GM21526 (cell line): ENCODE measurements at regions not wholly inside any gene's neighbourhood (a gene's known extent, or its start where the extent isn't known, plus 50 kb on each side); places are given as distances from the start of the nearest gene placed in this dataset.
A peak's percentile ranks its signal among the peaks of the same experiment; 100 is the strongest.

Experiments used
- ATAC-seq: cut with Tn5 transposase; IDR thresholded peaks from one replicate; pipeline ENCODE4 v1.9.1; 2021; ENCODE audit warnings: moderate library complexity; ENCODE audit not compliant: unreplicated experiment, low FRiP score

DNA sequence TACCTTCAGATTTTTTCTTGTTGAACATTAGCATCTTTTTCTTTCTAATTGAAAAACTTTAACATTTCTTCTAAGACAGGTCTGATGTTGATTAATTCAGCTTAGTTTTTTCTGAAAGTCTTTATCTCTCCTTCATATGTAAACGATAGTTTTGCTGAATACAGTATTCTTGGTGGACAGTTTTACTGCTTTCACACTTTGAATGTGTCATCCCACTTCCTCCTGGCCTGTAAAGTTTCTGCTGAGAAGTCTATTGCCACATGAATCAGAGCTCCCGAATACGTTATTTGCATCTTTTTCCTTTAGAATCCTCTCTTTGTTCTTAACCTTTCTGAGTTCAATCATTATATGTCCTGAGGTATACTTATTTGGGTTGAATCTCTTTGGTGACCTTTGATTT is 344.2 kb downstream of the OLFM3 start:
- ATAC-seq = no peak

GRCh38 chr1:101653482-101653946 is 343.2 kb downstream of the OLFM3 start:
- no peak for ATAC-seq

GRCh38 chr1:101664726-101665125 is 332.0 kb downstream of the OLFM3 start:
- no peak for ATAC-seq

GRCh38 chr1:101667761-101668160 is 329.0 kb downstream of the OLFM3 start:
- no peak for ATAC-seq

GRCh38 chr1:101683136-101683535 is 313.6 kb downstream of the OLFM3 start:
- ATAC-seq = no peak

GRCh38 chr1:101683561-101683960 is 313.2 kb downstream of the OLFM3 start:
- no peak for ATAC-seq

DNA sequence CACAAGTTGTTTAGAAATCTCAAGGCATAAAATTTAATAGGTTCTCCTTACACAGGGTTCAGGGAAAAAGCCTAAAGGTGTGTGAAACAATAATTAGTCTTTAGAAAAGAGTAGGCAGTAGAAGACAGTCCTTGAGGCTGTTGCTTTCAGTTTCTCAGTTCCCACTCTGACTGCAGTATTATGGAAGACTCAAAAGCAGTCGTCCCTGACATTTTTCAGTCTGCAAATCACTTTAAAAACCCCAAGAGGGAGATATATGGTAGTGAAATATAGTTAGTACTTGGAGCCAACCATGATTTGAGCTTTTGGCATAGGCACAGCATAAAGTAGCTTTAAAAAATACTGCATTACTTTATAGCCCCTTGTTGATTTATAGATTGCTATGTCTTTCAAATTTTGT is 299.7 kb downstream of the OLFM3 start:
- ATAC-seq = no peak

GRCh38 chr1:101698681-101699080 is 298.0 kb downstream of the OLFM3 start:
- no peak for ATAC-seq

DNA sequence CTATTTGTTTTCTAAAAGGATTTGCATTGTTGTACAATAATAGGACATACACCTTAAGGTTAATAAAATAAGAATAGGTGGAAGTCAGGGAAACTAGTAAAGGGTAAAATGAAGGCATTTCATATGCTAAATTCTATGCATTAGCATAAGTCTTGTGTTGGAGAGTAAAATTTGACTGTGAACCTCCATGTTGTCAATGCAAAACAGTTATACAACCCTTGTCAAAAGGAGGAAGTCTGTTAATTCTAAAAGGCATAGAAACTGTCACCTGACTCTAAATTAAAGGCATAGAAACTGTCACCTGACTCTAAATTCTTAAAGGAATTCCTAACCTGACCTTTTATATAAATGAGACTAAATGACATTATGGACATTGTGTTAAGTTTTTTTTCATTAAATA is 291.8 kb downstream of the OLFM3 start:
- ATAC-seq = no peak

GRCh38 chr1:101706366-101706765 is 290.4 kb downstream of the OLFM3 start:
- no peak for ATAC-seq

DNA sequence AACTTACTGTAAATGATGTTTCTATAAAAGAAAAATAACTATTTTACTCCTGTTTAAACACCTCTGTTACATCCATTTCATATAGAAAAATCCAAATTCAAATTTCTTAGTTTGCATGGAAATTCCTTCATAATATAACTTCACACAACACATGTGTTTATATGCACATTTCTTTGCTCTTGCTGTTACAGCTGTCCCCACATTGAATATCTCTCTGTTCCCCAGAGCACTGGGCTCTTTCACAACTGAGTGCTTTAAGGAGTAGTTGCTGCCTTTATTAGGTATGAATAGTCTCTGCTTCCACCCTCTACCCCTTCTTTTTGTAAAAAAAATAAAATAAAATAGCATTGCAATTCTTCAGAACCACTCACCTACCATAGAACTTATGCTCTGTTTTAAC is 287.0 kb downstream of the OLFM3 start:
- no peak for ATAC-seq

DNA sequence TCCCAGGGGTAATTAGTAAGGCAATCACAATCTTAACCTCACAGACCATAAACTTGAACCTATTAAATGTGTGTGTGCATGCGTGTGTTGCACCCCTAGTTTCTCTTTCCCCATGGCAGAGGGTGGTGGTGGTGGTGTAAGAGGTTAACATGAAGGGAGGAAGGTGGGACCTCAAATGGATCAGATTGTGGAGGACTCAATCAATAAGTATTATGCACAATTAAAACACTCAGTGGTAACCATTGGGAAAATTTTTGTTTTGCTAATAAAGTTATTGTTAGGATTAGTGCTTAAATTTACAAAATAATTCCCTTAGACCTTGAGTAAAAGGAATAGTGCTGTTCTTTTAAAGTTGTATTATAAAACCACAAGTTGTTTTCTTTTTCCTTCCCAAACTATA is 283.0 kb downstream of the OLFM3 start:
- ATAC-seq = no peak

DNA sequence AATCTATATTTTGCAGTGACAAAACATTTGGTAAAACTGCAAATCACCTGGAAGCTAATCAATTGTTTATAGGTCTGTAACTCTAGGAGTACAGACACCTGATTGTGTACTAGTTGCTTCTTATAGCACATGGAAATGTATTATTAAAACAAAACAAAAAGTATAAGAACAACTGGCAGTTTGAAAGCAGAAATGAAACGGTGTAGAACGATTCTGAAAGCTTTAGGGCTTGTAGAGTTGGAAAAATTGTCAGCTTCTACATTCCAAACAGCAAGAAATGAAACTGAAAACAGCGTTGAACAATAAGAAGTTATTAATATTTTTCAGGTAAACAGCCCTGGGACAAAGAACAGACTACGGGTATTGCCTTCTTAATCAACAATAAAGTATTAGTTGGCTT is 273.3 kb downstream of the OLFM3 start:
- peak; percentile 61 for ATAC-seq

DNA sequence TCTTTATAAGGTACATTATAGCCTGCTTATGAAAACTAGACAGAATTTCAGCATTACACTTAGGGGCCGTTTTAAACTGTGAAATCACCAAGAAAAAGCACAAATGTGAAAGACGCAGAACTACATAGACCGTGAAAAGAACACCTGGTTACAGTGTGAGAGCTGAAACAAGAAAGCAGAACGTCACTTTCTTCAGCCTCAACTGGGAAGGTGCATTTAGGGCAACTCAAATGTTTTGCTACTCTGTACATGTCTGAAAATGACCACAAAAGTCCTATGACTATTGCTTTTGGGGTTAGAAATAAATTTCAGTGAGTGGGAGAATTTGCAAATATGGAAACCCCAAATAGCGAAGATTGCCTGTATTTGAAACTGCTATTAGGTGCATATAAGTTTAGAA is 268.7 kb downstream of the OLFM3 start:
- peak; percentile 96 for ATAC-seq

GRCh38 chr1:101730559-101730958 is 266.2 kb downstream of the OLFM3 start:
- no peak for ATAC-seq

DNA sequence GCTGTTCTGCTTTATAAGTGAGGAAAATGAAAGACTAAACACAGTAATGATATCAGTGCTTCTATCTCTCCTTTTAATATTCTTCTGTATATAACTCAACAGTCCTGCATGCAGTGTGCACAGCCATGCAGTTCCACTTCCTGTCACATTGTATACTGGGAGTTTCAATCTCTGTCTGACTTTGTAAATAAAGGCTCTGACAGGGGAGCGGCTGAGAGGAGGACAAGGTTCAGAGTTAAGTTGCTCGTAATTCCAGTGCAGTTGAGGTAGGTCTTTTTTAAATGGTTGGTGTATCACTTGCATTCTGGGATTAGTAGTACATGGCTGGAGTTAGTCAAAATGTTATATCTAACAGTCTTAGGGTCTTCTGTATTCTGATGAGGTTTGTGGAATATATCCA is 264.5 kb downstream of the OLFM3 start:
- peak; percentile 68 for ATAC-seq

GRCh38 chr1:101733340-101733739 is 263.4 kb downstream of the OLFM3 start:
- no peak for ATAC-seq

- ATAC-seq = no peak
These were observed 258.3 kb downstream of the OLFM3 start for GRCh38 chr1:101738475-101738874.

GRCh38 chr1:101739146-101739545 is 257.6 kb downstream of the OLFM3 start:
- no peak for ATAC-seq

GRCh38 chr1:101739826-101740330 is 256.8 kb downstream of the OLFM3 start:
- ATAC-seq = no peak

DNA sequence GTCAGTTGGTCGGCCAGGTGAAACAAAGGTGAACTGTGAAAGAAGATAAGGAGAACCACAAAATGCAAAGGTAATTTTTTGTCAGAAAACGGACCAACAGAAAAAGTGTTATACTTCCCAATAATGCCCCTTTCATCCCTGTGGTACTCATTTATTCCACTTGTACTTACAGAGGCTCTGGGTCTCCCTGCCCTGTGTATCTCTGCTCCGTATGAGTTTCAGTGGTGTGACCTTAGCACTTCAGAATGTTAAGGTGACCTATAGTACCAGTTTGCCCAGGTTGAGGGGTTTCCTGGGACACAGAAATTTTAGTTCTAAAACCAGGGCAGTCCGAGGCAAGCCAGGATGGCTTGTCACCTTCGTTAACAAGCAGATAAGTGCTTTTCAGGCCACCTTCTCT is 254.8 kb downstream of the OLFM3 start:
- ATAC-seq = no peak

- no peak for ATAC-seq
These were observed 254.2 kb downstream of the OLFM3 start for GRCh38 chr1:101742509-101742908.
